OCI-LY1 (cell line): ENCODE measurements at regions not wholly inside any gene's neighbourhood (a gene's known extent, or its start where the extent isn't known, plus 50 kb on each side); places are given as distances from the start of the nearest gene placed in this dataset.

Source experiments
- H2AFZ ChIP-seq: fragments of 200-600 bp; sonication (generic), shearing (Covaris generic); 2 replicates; pipeline ENCODE4 v1.6.0; 2014; ENCODE audit warnings: antibody characterized with exemption, mild to moderate bottlenecking, low read length
- H3F3A ChIP-seq: fragments of 200-600 bp; sonication (generic), shearing (Covaris generic); 2 replicates; pipeline ENCODE4 v1.6.0; 2014; ENCODE audit warnings: mild to moderate bottlenecking, antibody characterized with exemption, low read length, moderate library complexity; ENCODE audit not compliant: insufficient read depth
- H3K27ac ChIP-seq: fragments of 200-600 bp; sonication (generic); 2 replicates; pipeline ENCODE4 v1.5.1; 2014; ENCODE audit warnings: low read length, mixed run types, mild to moderate bottlenecking, low read depth; ENCODE audit not compliant: poor library complexity, severe bottlenecking
- H3K27me3 ChIP-seq: fragments of 200-600 bp; sonication (generic); 2 replicates; pipeline ENCODE4 v1.6.0; 2014; ENCODE audit warnings: antibody characterized with exemption, mild to moderate bottlenecking, low read length, moderate library complexity; ENCODE audit not compliant: insufficient read depth
- H3K36me3 ChIP-seq: fragments of 200-600 bp; sonication (generic); 2 replicates; pipeline ENCODE4 v1.6.1; 2014; ENCODE audit warnings: mild to moderate bottlenecking, antibody characterized with exemption, low read length, moderate library complexity, mixed read lengths; ENCODE audit not compliant: insufficient read depth
- H3K4me1 ChIP-seq: fragments of 200-600 bp; sonication (generic); 2 replicates; pipeline ENCODE4 v1.5.1; 2014; ENCODE audit warnings: mild to moderate bottlenecking, low read length, moderate library complexity; ENCODE audit not compliant: insufficient read depth, severe bottlenecking
- H3K4me2 ChIP-seq: fragments of 200-600 bp; sonication (generic), shearing (Covaris generic); 2 replicates; pipeline ENCODE4 v1.6.1; 2014; ENCODE audit warnings: low read length
- H3K4me3 ChIP-seq: fragments of 200-600 bp; sonication (generic); 2 replicates; pipeline ENCODE4 v1.5.1; 2014; ENCODE audit warnings: low read length, low read depth, mild to moderate bottlenecking, mixed read lengths; ENCODE audit not compliant: poor library complexity, severe bottlenecking
- H3K79me2 ChIP-seq: fragments of 200-600 bp; shearing (Covaris generic); 2 replicates; pipeline ENCODE4 v1.6.1; 2016; ENCODE audit warnings: mixed run types, low read length, mixed read lengths; ENCODE audit not compliant: insufficient read depth
- H3K9ac ChIP-seq: fragments of 200-600 bp; sonication (generic), shearing (Covaris generic); 2 replicates; pipeline ENCODE4 v1.6.1; 2014; ENCODE audit warnings: mild to moderate bottlenecking, low read length, mixed read lengths
- H3K9me2 ChIP-seq: fragments of 200-600 bp; sonication (generic), shearing (Covaris generic); 2 replicates; pipeline ENCODE4 v1.6.1; 2014; ENCODE audit warnings: low read depth, mild to moderate bottlenecking, low read length, mixed read lengths
- H3K9me3 ChIP-seq: fragments of 200-600 bp; shearing (Covaris generic); 2 replicates; pipeline ENCODE4 v1.6.1; 2014; ENCODE audit warnings: low read length, mixed read lengths
- H4K20me1 ChIP-seq: fragments of 200-600 bp; sonication (generic), shearing (Covaris generic); 2 replicates; pipeline ENCODE4 v1.6.0; 2016; ENCODE audit warnings: mild to moderate bottlenecking, low read length; ENCODE audit not compliant: insufficient read depth
- CTCF ChIP-seq: fragments of 200-600 bp; sonication (generic), shearing (Covaris generic); IDR thresholded peaks from 2 replicates; pipeline ENCODE4 v1.5.1; 2017; ENCODE audit warnings: mild to moderate bottlenecking, antibody characterized with exemption, low read length, moderate library complexity, mixed read lengths
- EZH2 ChIP-seq: fragments of 200-600 bp; sonication (generic), shearing (Covaris generic); IDR thresholded peaks from 2 replicates; pipeline ENCODE4 v1.8.0; 2017; ENCODE audit warnings: borderline replicate concordance, mixed run types, mild to moderate bottlenecking, antibody characterized with exemption, low read length, moderate library complexity, mixed read lengths

DNA sequence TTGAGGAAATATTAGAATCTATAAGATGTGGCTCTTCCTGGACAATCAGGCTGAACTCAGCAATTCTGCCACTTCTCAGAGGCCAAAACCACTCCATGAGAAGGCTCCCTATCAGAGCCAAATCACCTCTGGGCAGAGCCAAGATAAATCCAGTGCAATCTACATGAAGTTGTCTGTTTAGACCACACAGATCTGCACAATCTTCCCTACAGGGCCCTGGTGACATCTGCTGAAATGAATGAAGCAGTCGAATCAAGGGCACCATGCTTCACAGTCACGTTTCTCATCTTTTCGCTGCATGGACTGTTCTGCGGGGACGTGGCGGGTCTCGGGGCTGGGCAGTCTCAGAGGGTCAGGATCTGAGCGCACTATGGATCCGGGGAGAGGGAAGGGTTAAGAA, 60.1 kb upstream of the CD93 start:
- H3F3A ChIP-seq, result no peaks in the 10 kb centered on the region
- H3K4me2 ChIP-seq, result no peak overlapping the region
- H3K9me2 ChIP-seq, result no peaks in the 10 kb centered on the region
- no peaks in the 10 kb centered on the region for H4K20me1 ChIP-seq
- H3K36me3 ChIP-seq, result no peaks in the 10 kb centered on the region
- H2AFZ ChIP-seq, result no peak overlapping the region
- TF ChIP-seq CTCF (no peak), EZH2 (no peak)
- H3K27me3 ChIP-seq, result no peaks in the 10 kb centered on the region
- H3K27ac ChIP-seq, result no peak overlapping the region
- H3K9me3 ChIP-seq, result no peaks in the 10 kb centered on the region
- no peak overlapping the region for H3K9ac ChIP-seq
- H3K79me2 ChIP-seq, result no peaks in the 10 kb centered on the region
- no peaks in the 10 kb centered on the region for H3K4me1 ChIP-seq
- H3K4me3 ChIP-seq, result no peak overlapping the region

GRCh38 chr20:23145281-23145700, 59.2 kb upstream of the CD93 start:
- Histone ChIP-seq H3K79me2 (no peaks in the 10 kb centered on the region), H3K36me3 (no peaks in the 10 kb centered on the region), H3K9me2 (no peaks in the 10 kb centered on the region), H3K4me3 (no peak overlapping the region), H4K20me1 (no peaks in the 10 kb centered on the region), H3K27ac (no peak overlapping the region), H3K9me3 (no peaks in the 10 kb centered on the region), H3K9ac (no peak overlapping the region), H3K4me1 (no peaks in the 10 kb centered on the region), H3K4me2 (no peak overlapping the region), H2AFZ (no peak overlapping the region), H3F3A (no peaks in the 10 kb centered on the region), H3K27me3 (no peaks in the 10 kb centered on the region)
- TF ChIP-seq EZH2 (no peak), CTCF (no peak)

- H3K79me2 ChIP-seq, result no peaks in the 10 kb centered on the region
- no peaks in the 10 kb centered on the region for H3K36me3 ChIP-seq
- H3K27me3 ChIP-seq, result no peaks in the 10 kb centered on the region
- H4K20me1 ChIP-seq, result no peaks in the 10 kb centered on the region
- H3K4me2 ChIP-seq, result no peak overlapping the region
- H2AFZ ChIP-seq, result no peak overlapping the region
- H3K4me1 ChIP-seq, result no peaks in the 10 kb centered on the region
- no peaks in the 10 kb centered on the region for H3F3A ChIP-seq
- TF ChIP-seq CTCF (no peak), EZH2 (no peak)
- H3K9me2 ChIP-seq, result no peaks in the 10 kb centered on the region
- H3K9ac ChIP-seq, result no peak overlapping the region
- no peak overlapping the region for H3K4me3 ChIP-seq
- H3K9me3 ChIP-seq, result no peaks in the 10 kb centered on the region
- no peak overlapping the region for H3K27ac ChIP-seq
Observed at GRCh38 chr20:23144856-23145255, 58.7 kb upstream of the CD93 start.
